ENCODE measurements at regions not wholly inside any gene's neighbourhood (a gene's known extent, or its start where the extent isn't known, plus 50 kb on each side); places are given as distances from the start of the nearest gene placed in this dataset.

GRCh38 chr7:91565499-91566401 is 301.5 kb downstream of the FZD1 start:
- TF ChIP-seq CTCF (conservative IDR thresholded peaks at IDR 0.05; ENCODE audit: low read depth, low read length), result no peak
- TF ChIP-seq EZH2 (IDR thresholded peaks at IDR 0.05; ENCODE audit: borderline replicate concordance, low read depth, low read length, poor library complexity, severe bottlenecking), result no peak

All from A673 (cell line).